ENCODE measurements at regions not wholly inside any gene's neighbourhood (a gene's known extent, or its start where the extent isn't known, plus 50 kb on each side); places are given as distances from the start of the nearest gene placed in this dataset.

DNA sequence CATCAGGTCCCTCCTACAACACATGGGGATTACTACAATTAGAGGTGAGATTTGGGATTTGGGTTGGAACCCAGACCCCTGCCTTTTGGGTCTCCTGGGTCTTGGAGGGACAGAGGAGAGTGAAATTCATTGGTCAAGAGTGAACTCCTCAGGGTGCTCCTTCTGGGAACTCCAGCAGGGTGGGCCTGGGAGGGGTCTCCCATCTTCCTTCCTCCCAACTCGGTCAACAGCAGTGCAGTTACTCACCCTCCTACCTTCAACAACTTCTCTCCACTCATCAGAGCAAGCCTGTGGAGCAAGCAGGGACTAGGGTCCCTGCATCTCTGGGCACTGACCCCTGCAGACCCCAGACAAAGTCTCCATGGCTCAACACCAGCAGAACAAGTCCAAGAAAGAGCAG, 89.3 kb upstream of the TMPRSS2 start:
- TF ChIP-seq, protein P1, sequence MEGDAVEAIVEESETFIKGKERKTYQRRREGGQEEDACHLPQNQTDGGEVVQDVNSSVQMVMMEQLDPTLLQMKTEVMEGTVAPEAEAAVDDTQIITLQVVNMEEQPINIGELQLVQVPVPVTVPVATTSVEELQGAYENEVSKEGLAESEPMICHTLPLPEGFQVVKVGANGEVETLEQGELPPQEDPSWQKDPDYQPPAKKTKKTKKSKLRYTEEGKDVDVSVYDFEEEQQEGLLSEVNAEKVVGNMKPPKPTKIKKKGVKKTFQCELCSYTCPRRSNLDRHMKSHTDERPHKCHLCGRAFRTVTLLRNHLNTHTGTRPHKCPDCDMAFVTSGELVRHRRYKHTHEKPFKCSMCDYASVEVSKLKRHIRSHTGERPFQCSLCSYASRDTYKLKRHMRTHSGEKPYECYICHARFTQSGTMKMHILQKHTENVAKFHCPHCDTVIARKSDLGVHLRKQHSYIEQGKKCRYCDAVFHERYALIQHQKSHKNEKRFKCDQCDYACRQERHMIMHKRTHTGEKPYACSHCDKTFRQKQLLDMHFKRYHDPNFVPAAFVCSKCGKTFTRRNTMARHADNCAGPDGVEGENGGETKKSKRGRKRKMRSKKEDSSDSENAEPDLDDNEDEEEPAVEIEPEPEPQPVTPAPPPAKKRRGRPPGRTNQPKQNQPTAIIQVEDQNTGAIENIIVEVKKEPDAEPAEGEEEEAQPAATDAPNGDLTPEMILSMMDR (IDR thresholded peaks at IDR 0.05), result no peak
- TF ChIP-seq ZFX (IDR thresholded peaks at IDR 0.05; ENCODE audit: borderline replicate concordance), result no peak
